ENCODE measurements at regions not wholly inside any gene's neighbourhood (a gene's known extent, or its start where the extent isn't known, plus 50 kb on each side); places are given as distances from the start of the nearest gene placed in this dataset.
A peak's percentile ranks its signal among the peaks of the same experiment; 100 is the strongest.

- peaks cover 0 to under 1% (median 0%) of the 10 kb centered on the region in 12 donors for H3K4me1 ChIP-seq
- no peaks in the 10 kb centered on the region for H3K9me3 ChIP-seq
- no peaks in the 10 kb centered on the region for H3K27me3 ChIP-seq
- ATAC-seq: no peak
- DNase-seq: no peak
- 83 to 97% (median 92%) methylated on average over 1 of the region's 1 CpG for WGBS, 4 donors
- no peak overlapping the region for H3K27ac ChIP-seq
- H3K4me3 ChIP-seq: no peak overlapping the region
- H3K36me3 ChIP-seq: no peaks in the 10 kb centered on the region
- TF ChIP-seq CTCF (IDR thresholded peaks at IDR 0.05) (no peak), POLR2A (IDR thresholded peaks at IDR 0.05) (no peak)
- intact Hi-C loops (cut with DNase I): no loop called here
Measured at GRCh38 chr2:187991389-187991788, 300.3 kb upstream of the GULP1 start.

- intact Hi-C loops (cut with DNase I): no loop called here
- peak in 2 of 5 donors; percentile 27 to 31 for DNase-seq
- H3K4me1 ChIP-seq: no peaks in the 10 kb centered on the region
- H3K36me3 ChIP-seq: no peaks in the 10 kb centered on the region
- no peak for TF ChIP-seq CTCF (IDR thresholded peaks at IDR 0.05)
- no peak for TF ChIP-seq POLR2A (IDR thresholded peaks at IDR 0.05)
- H3K4me3 ChIP-seq: no peak overlapping the region
- H3K9me3 ChIP-seq: no peaks in the 10 kb centered on the region
- WGBS, 4 donors: 61 to 85% (median 66%) methylated on average over 4 to 5 of the region's 5 CpGs
- peak; percentile 13 to 77 (median 62) for ATAC-seq
- H3K27ac ChIP-seq: no peak overlapping the region
- no peaks in the 10 kb centered on the region for H3K27me3 ChIP-seq
Measured at GRCh38 chr2:187994464-187995331, 297.0 kb upstream of the GULP1 start.

GRCh38 chr2:187995556-187995955 is 296.1 kb upstream of the GULP1 start:
- no peak overlapping the region for H3K27ac ChIP-seq

More at GRCh38 chr2:187995556-187995955, 296.1 kb upstream of the GULP1 start:
- Histone ChIP-seq H3K27me3 (no peaks in the 10 kb centered on the region), H3K4me1 (no peaks in the 10 kb centered on the region), H3K36me3 (no peaks in the 10 kb centered on the region), H3K9me3 (no peaks in the 10 kb centered on the region), H3K4me3 (no peak overlapping the region)
- WGBS, 4 donors: 70 to 90% (median 82%) methylated on average over 5 to 6 of the region's 6 CpGs
- no peak for ATAC-seq
- intact Hi-C loops (cut with DNase I): no loop called here
- TF ChIP-seq POLR2A (IDR thresholded peaks at IDR 0.05) (no peak), CTCF (IDR thresholded peaks at IDR 0.05) (no peak)
- DNase-seq: no peak

All from heart left ventricle (tissue), 16 donors.